ENCODE measurements at regions not wholly inside any gene's neighbourhood (a gene's known extent, or its start where the extent isn't known, plus 50 kb on each side); places are given as distances from the start of the nearest gene placed in this dataset.

DNA sequence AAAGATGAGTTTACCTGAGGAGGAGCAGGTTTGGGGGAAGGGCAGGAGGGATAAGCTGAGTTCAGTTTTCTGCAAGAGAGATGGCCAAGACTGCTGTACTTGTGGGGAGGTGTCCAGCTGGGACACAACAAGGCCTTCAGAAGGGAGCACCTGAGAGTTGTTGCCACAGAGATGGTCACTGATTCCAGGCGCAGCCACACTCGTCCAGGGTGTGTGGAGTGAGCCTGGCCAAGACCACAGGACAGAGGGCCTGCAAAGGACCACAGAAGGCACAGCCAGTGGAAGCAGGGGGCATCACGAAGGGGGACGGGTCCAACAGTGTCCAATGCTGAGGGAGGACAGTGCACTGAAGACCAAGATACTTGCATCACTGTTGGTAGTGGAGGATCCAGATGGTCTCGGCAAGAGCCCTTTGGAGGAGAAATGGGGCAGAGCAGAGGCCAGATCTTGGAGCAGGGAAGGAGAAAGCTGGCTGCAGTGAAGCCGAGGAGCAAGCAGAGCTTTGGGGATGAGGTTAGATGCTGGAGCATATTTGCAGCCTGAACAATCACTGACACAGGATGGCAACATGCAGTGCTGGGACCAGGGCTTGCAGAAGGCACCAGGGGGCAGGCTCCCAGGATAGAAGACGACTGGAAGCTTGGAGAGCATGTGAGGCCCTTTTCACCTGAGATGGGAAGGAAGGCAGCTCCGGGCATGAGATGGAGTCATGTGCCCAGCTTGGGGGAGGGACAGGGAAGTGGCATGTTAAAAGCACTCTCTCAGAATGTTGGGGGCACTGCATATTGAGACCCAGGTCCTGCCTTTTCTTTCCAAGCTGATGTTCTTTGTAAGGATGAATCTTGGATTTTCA is 214.0 kb downstream of the CYP26B1 start:
- no TSS peak for BruUV-seq (replicated peaks)
- no peak for TF ChIP-seq EZH2 (IDR thresholded peaks at IDR 0.05; ENCODE audit: borderline replicate concordance, low read depth, low read length, poor library complexity, severe bottlenecking)
- TF ChIP-seq, protein P1, sequence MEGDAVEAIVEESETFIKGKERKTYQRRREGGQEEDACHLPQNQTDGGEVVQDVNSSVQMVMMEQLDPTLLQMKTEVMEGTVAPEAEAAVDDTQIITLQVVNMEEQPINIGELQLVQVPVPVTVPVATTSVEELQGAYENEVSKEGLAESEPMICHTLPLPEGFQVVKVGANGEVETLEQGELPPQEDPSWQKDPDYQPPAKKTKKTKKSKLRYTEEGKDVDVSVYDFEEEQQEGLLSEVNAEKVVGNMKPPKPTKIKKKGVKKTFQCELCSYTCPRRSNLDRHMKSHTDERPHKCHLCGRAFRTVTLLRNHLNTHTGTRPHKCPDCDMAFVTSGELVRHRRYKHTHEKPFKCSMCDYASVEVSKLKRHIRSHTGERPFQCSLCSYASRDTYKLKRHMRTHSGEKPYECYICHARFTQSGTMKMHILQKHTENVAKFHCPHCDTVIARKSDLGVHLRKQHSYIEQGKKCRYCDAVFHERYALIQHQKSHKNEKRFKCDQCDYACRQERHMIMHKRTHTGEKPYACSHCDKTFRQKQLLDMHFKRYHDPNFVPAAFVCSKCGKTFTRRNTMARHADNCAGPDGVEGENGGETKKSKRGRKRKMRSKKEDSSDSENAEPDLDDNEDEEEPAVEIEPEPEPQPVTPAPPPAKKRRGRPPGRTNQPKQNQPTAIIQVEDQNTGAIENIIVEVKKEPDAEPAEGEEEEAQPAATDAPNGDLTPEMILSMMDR (conservative IDR thresholded peaks at IDR 0.05; ENCODE audit: low read depth, low read length), result peak; percentile 37
- Histone ChIP-seq H3K4me1 (ENCODE audit: insufficient read depth, low read length, poor library complexity, severe bottlenecking) (peaks cover 4% of the 10 kb centered on the region), H3K36me3 (ENCODE audit: insufficient read depth, low read length, poor library complexity, severe bottlenecking) (no peaks in the 10 kb centered on the region), H3K27me3 (replicated peaks; ENCODE audit: insufficient read depth, low read depth, low read length, poor library complexity) (no peaks in the 10 kb centered on the region), H3K27ac (ENCODE audit: low read depth, low read length, poor library complexity, severe bottlenecking) (no peak overlapping the region), H3K9me3 (ENCODE audit: low read depth, low read length, poor library complexity, severe bottlenecking) (no peaks in the 10 kb centered on the region), H3K4me3 (ENCODE audit: low read depth, low read length, poor library complexity, severe bottlenecking) (no peak overlapping the region)
- intact Hi-C loops (cut with micrococcal nuclease; ENCODE audit: unreplicated experiment), result no loop called here
- POLR2A ChIA-PET (ENCODE audit: low non-redundant PET), result no interaction called here
- DNase-seq (ENCODE audit: low spot score), result peak; percentile 33
- CTCF ChIA-PET, result interaction anchor here (1.0 kb wide), 1 partner anchor 217 kb away, joined by 3 read pairs; no protein-coding TSS in a partner anchor

- TF ChIP-seq EZH2 (IDR thresholded peaks at IDR 0.05; ENCODE audit: borderline replicate concordance, low read depth, low read length, poor library complexity, severe bottlenecking), result no peak
- TF ChIP-seq, protein P1 (conservative IDR thresholded peaks at IDR 0.05; ENCODE audit: low read depth, low read length), result no peak
- intact Hi-C loops (cut with micrococcal nuclease; ENCODE audit: unreplicated experiment), result no loop called here
- ChIA-PET CTCF (no interaction called here), POLR2A (ENCODE audit: low non-redundant PET) (no interaction called here)
- H3K27ac ChIP-seq (ENCODE audit: low read depth, low read length, poor library complexity, severe bottlenecking), result no peak overlapping the region
- no peaks in the 10 kb centered on the region for H3K9me3 ChIP-seq (ENCODE audit: low read depth, low read length, poor library complexity, severe bottlenecking)
- H3K4me1 ChIP-seq (ENCODE audit: insufficient read depth, low read length, poor library complexity, severe bottlenecking), result peaks cover 4% of the 10 kb centered on the region
- H3K27me3 ChIP-seq (replicated peaks; ENCODE audit: insufficient read depth, low read depth, low read length, poor library complexity), result no peaks in the 10 kb centered on the region
- no peaks in the 10 kb centered on the region for H3K36me3 ChIP-seq (ENCODE audit: insufficient read depth, low read length, poor library complexity, severe bottlenecking)
- H3K4me3 ChIP-seq (ENCODE audit: low read depth, low read length, poor library complexity, severe bottlenecking), result no peak overlapping the region
- no peak for DNase-seq (ENCODE audit: low spot score)
- no TSS peak for BruUV-seq (replicated peaks)
These were observed 214.7 kb downstream of the CYP26B1 start for GRCh38 chr2:71932780-71933466.

DNA sequence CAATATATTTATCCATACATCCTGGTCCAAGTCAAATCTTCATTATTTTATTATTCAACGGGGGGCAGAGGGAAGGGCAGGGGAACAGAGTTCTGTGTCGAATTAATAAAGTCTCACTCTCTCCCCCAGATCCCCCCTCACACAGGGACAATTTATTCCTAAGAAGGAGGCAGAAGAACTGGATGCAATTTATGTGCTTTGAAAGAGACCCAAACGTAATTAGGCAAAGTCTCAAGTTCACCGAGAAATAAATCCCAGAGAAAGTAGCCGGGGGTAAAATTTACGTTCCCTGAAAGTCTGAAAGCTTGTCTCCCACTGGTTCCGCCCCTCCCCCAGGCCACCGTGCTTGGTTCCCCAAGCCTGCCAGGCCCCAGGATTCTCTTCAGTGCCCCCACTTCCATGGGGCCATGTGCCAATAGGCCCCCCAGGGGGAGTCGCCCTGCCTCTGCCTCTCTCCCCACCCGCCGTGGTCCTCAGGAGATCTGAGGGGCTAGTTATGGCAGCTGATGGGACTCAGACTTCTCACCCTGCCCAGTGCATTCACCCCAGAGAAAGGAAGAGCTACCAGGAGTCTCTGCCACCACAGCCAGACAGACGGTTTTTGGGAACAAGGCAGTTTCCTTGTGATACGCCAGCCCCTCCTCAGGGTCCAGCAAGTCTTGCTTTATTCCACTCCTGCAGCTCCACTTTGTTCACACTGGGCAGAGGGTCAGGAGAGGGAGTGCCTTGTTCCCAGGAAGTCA is 215.5 kb downstream of the CYP26B1 start:
- intact Hi-C loops (cut with micrococcal nuclease; ENCODE audit: unreplicated experiment), result no loop called here
- Histone ChIP-seq H3K4me1 (ENCODE audit: insufficient read depth, low read length, poor library complexity, severe bottlenecking) (peaks cover 4% of the 10 kb centered on the region), H3K27ac (ENCODE audit: low read depth, low read length, poor library complexity, severe bottlenecking) (no peak overlapping the region), H3K36me3 (ENCODE audit: insufficient read depth, low read length, poor library complexity, severe bottlenecking) (no peaks in the 10 kb centered on the region), H3K9me3 (ENCODE audit: low read depth, low read length, poor library complexity, severe bottlenecking) (no peaks in the 10 kb centered on the region), H3K27me3 (replicated peaks; ENCODE audit: insufficient read depth, low read depth, low read length, poor library complexity) (no peaks in the 10 kb centered on the region), H3K4me3 (ENCODE audit: low read depth, low read length, poor library complexity, severe bottlenecking) (no peak overlapping the region)
- ChIA-PET CTCF (no interaction called here), POLR2A (ENCODE audit: low non-redundant PET) (no interaction called here)
- BruUV-seq (replicated peaks), result no TSS peak
- DNase-seq (ENCODE audit: low spot score), result no peak
- no peak for TF ChIP-seq EZH2 (IDR thresholded peaks at IDR 0.05; ENCODE audit: borderline replicate concordance, low read depth, low read length, poor library complexity, severe bottlenecking)
- TF ChIP-seq, protein P1 (conservative IDR thresholded peaks at IDR 0.05; ENCODE audit: low read depth, low read length), result no peak

All from A673 (cell line).